ENCODE measurements at regions not wholly inside any gene's neighbourhood (a gene's known extent, or its start where the extent isn't known, plus 50 kb on each side); places are given as distances from the start of the nearest gene placed in this dataset.

DNA sequence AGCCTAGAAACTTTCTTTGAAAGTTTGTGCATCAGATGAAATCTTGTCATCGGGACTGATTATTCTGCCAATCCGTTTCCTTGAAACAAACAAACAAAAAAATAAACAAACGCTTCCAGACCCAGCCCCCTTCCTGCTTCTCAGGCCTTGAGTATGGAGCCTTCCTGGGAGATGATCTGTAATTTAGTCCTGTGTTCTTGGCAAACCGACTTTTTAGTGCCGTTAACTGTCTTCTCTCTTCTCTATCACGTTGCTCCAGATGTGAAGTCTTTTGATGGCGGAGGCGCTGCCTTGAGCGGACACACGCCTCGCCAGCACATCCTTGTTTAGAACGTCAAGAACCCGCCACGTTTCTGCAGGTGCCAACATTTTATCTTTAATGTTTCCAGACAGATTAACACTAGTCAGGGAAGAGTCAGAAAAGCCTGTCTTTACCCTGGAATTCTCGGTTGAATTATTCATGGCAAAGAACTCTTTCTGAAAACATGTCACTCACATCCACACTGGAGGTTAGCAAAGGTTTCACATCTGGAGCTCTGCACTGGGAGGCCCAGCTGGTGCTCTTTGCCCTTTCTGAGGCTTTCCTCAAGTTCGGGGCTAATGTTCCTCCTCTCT lies 265.7 kb upstream of the C1orf174 start:
- no peaks in the 10 kb centered on the region for H3K36me3 ChIP-seq (ENCODE audit: insufficient read depth, low read length)
- H4K20me1 ChIP-seq (ENCODE audit: insufficient read depth, low read length) = no peaks in the 10 kb centered on the region
- Mint-ChIP-seq H3K27ac (ENCODE audit: unreplicated experiment) (no peak overlapping the region), H3K9me3 (ENCODE audit: unreplicated experiment) (peaks cover 26% of the 10 kb centered on the region), H3K4me3 (ENCODE audit: unreplicated experiment) (no peak overlapping the region), H3K27me3 (ENCODE audit: low read depth, unreplicated experiment) (peaks cover 24% of the 10 kb centered on the region), H3K36me3 (ENCODE audit: low read depth, unreplicated experiment) (no peaks in the 10 kb centered on the region), H3K4me1 (ENCODE audit: low read depth, unreplicated experiment) (no peaks in the 10 kb centered on the region)
- no peaks in the 10 kb centered on the region for H3K27me3 ChIP-seq (ENCODE audit: insufficient read depth, low read length)
- no peak overlapping the region for H3K9ac ChIP-seq (ENCODE audit: low read length)
- H2AFZ ChIP-seq (ENCODE audit: low read depth, low read length) = no peak overlapping the region
- no peak overlapping the region for H3K27ac ChIP-seq (ENCODE audit: low read depth, low read length)
- H3K4me1 ChIP-seq (ENCODE audit: insufficient read depth, low read length) = no peaks in the 10 kb centered on the region
- H3K4me3 ChIP-seq (ENCODE audit: insufficient read depth, low read depth, low read length) = no peak overlapping the region
- TF ChIP-seq EZH2 (IDR thresholded peaks at IDR 0.05; ENCODE audit: insufficient read depth, low read length) = no peak
- TF ChIP-seq, protein P1, sequence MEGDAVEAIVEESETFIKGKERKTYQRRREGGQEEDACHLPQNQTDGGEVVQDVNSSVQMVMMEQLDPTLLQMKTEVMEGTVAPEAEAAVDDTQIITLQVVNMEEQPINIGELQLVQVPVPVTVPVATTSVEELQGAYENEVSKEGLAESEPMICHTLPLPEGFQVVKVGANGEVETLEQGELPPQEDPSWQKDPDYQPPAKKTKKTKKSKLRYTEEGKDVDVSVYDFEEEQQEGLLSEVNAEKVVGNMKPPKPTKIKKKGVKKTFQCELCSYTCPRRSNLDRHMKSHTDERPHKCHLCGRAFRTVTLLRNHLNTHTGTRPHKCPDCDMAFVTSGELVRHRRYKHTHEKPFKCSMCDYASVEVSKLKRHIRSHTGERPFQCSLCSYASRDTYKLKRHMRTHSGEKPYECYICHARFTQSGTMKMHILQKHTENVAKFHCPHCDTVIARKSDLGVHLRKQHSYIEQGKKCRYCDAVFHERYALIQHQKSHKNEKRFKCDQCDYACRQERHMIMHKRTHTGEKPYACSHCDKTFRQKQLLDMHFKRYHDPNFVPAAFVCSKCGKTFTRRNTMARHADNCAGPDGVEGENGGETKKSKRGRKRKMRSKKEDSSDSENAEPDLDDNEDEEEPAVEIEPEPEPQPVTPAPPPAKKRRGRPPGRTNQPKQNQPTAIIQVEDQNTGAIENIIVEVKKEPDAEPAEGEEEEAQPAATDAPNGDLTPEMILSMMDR (IDR thresholded peaks at IDR 0.05; ENCODE audit: insufficient read depth, low read depth, low read length) = no peak
- no peak overlapping the region for H3K4me2 ChIP-seq (ENCODE audit: low read length)
- peaks cover 8% of the 10 kb centered on the region for H3K9me3 ChIP-seq (ENCODE audit: insufficient read depth, low read depth, low read length)
- H3K79me2 ChIP-seq (ENCODE audit: insufficient read depth, low read length) = no peaks in the 10 kb centered on the region
- FAIRE-seq = no peak
- DNase-seq (ENCODE audit: low read depth) = no peak

DNA sequence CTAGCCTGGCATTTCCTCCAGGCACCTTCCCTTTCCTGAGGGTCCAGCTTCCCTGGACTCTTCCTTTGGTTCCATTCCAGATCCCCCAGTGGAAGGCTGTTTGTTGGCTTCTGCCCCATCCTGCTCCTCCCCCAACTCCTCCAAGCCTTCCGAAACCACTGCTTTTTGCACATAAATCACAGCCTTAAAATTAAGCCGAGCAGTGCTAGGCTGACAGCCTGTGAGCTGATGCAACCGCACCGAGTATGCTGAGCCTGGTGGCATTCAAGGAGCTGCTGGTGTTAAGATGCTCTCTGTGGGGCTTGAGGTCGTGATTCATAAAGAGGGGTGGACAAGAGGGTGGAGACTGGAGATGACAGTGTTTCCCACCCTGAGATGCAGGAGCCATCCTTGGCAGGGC lies 266.6 kb upstream of the C1orf174 start:
- H3K9me3 ChIP-seq (ENCODE audit: insufficient read depth, low read depth, low read length) = peaks cover 13% of the 10 kb centered on the region
- H4K20me1 ChIP-seq (ENCODE audit: insufficient read depth, low read length) = no peaks in the 10 kb centered on the region
- peaks cover 26% of the 10 kb centered on the region for H3K9me3 Mint-ChIP-seq (ENCODE audit: unreplicated experiment)
- no peak overlapping the region for H3K4me3 Mint-ChIP-seq (ENCODE audit: unreplicated experiment)
- no peak overlapping the region for H2AFZ ChIP-seq (ENCODE audit: low read depth, low read length)
- no peaks in the 10 kb centered on the region for H3K27me3 ChIP-seq (ENCODE audit: insufficient read depth, low read length)
- peaks cover 31% of the 10 kb centered on the region for H3K27me3 Mint-ChIP-seq (ENCODE audit: low read depth, unreplicated experiment)
- no peaks in the 10 kb centered on the region for H3K4me1 Mint-ChIP-seq (ENCODE audit: low read depth, unreplicated experiment)
- DNase-seq (ENCODE audit: low read depth) (no peak), FAIRE-seq (no peak)
- no peaks in the 10 kb centered on the region for H3K36me3 ChIP-seq (ENCODE audit: insufficient read depth, low read length)
- H3K4me2 ChIP-seq (ENCODE audit: low read length) = no peak overlapping the region
- H3K27ac ChIP-seq (ENCODE audit: low read depth, low read length) = no peak overlapping the region
- no peak overlapping the region for H3K9ac ChIP-seq (ENCODE audit: low read length)
- H3K4me3 ChIP-seq (ENCODE audit: insufficient read depth, low read depth, low read length) = no peak overlapping the region
- H3K36me3 Mint-ChIP-seq (ENCODE audit: low read depth, unreplicated experiment) = no peaks in the 10 kb centered on the region
- H3K79me2 ChIP-seq (ENCODE audit: insufficient read depth, low read length) = no peaks in the 10 kb centered on the region
- TF ChIP-seq, protein P1 (IDR thresholded peaks at IDR 0.05; ENCODE audit: insufficient read depth, low read depth, low read length) = no peak
- TF ChIP-seq EZH2 (IDR thresholded peaks at IDR 0.05; ENCODE audit: insufficient read depth, low read length) = no peak
- no peaks in the 10 kb centered on the region for H3K4me1 ChIP-seq (ENCODE audit: insufficient read depth, low read length)
- peak overlapping the region; percentile 70 for H3K27ac Mint-ChIP-seq (ENCODE audit: unreplicated experiment)

DNA sequence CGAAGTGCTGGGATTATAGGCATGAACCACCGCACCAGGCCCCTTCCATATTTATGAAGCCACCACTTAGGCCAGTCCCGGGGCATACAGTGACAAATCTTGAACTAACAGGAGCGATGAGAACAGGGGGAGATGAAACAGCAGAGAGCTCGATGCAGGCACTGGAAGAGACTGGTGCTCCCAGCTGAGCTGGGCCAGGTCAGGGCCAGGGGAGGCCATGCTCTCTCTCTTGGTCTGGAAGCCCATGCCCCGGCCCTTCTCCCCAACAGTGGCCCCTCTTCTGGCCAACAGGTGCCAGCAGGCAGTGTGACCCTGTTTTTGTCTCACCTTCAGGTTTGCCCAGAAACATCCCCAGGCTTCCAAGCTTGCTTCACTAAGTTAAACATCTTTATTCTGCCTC lies 269.9 kb upstream of the C1orf174 start:
- no peaks in the 10 kb centered on the region for H3K4me1 Mint-ChIP-seq (ENCODE audit: low read depth, unreplicated experiment)
- TF ChIP-seq EZH2 (IDR thresholded peaks at IDR 0.05; ENCODE audit: insufficient read depth, low read length) = no peak
- TF ChIP-seq, protein P1 (IDR thresholded peaks at IDR 0.05; ENCODE audit: insufficient read depth, low read depth, low read length) = no peak
- Histone ChIP-seq H3K4me1 (ENCODE audit: insufficient read depth, low read length) (no peaks in the 10 kb centered on the region), H3K9ac (ENCODE audit: low read length) (no peak overlapping the region), H3K27me3 (ENCODE audit: insufficient read depth, low read length) (no peaks in the 10 kb centered on the region), H3K9me3 (ENCODE audit: insufficient read depth, low read depth, low read length) (peaks cover 6% of the 10 kb centered on the region), H3K36me3 (ENCODE audit: insufficient read depth, low read length) (no peaks in the 10 kb centered on the region), H2AFZ (ENCODE audit: low read depth, low read length) (no peak overlapping the region), H3K79me2 (ENCODE audit: insufficient read depth, low read length) (no peaks in the 10 kb centered on the region), H3K4me2 (ENCODE audit: low read length) (no peak overlapping the region), H3K4me3 (ENCODE audit: insufficient read depth, low read depth, low read length) (no peak overlapping the region), H3K27ac (ENCODE audit: low read depth, low read length) (no peak overlapping the region), H4K20me1 (ENCODE audit: insufficient read depth, low read length) (no peaks in the 10 kb centered on the region)
- peaks cover 25% of the 10 kb centered on the region for H3K9me3 Mint-ChIP-seq (ENCODE audit: unreplicated experiment)
- FAIRE-seq = no peak
- no peaks in the 10 kb centered on the region for H3K36me3 Mint-ChIP-seq (ENCODE audit: low read depth, unreplicated experiment)
- H3K4me3 Mint-ChIP-seq (ENCODE audit: unreplicated experiment) = no peak overlapping the region
- H3K27ac Mint-ChIP-seq (ENCODE audit: unreplicated experiment) = no peak overlapping the region
- H3K27me3 Mint-ChIP-seq (ENCODE audit: low read depth, unreplicated experiment) = peaks cover 30% of the 10 kb centered on the region
- no peak for DNase-seq (ENCODE audit: low read depth)
